IMR-90 (cell line): ENCODE measurements at regions not wholly inside any gene's neighbourhood (a gene's known extent, or its start where the extent isn't known, plus 50 kb on each side); places are given as distances from the start of the nearest gene placed in this dataset.

Experiments
- ATAC-seq: fragments of 200-7000 bp; cut with Tn5 transposase; 2 replicates; pipeline ENCODE4 v1.9.1; 2020; ENCODE audit warnings: low read depth, mild to moderate bottlenecking, moderate library complexity
- BruUV-seq: library from RNA; stranded (reverse); fragments of 400-500 nt; replicated peaks from 2 replicates; lab custom pipeline; 2021; lab: Mats Ljungman, UMichigan
- CTCF ChIA-PET: fragments of 300-600 bp; formaldehyde crosslinking; extraction: SDS; loops from one replicate; lab custom pipeline; 2021; ENCODE audit warnings: antibody characterized with exemption; lab: Yijun Ruan, JAX
- POLR2A ChIA-PET: fragments of 300-600 bp; sonication (Branson Sonifier 250); formaldehyde crosslinking; loops from one replicate; lab custom pipeline; 2022; ENCODE audit warnings: antibody characterized with exemption; ENCODE audit not compliant: unreplicated experiment; lab: Charles Lee
- DNase-seq: peaks from one replicate; pipeline ENCODE4 v3.0.0; 2013
- H2AFZ ChIP-seq: replicated peaks from 2 replicates; pipeline ENCODE3; 2013; ENCODE audit warnings: low read length, mild to moderate bottlenecking; ENCODE audit not compliant: poor library complexity
- H2AK5ac ChIP-seq: 2 replicates; pipeline ENCODE4 v1.6.1; 2013; ENCODE audit warnings: low read depth, low read length, inconsistent platforms
- H2AK9ac ChIP-seq: replicated peaks from 2 replicates; pipeline ENCODE3; 2013; ENCODE audit warnings: mild to moderate bottlenecking, low read depth, low read length, moderate library complexity; ENCODE audit not compliant: poor library complexity
- H2BK120ac ChIP-seq: 2 replicates; pipeline ENCODE4 v1.6.1; 2013; ENCODE audit warnings: low read depth, low read length, inconsistent platforms
- H2BK15ac ChIP-seq: 3 replicates; pipeline ENCODE4 v1.6.1; 2013; ENCODE audit warnings: low read depth, low read length, inconsistent platforms
- H2BK20ac ChIP-seq: 2 replicates; pipeline ENCODE4 v1.6.1; 2013; ENCODE audit warnings: low read depth, mild to moderate bottlenecking, inconsistent platforms, low read length, moderate library complexity
- H2BK5ac ChIP-seq: 2 replicates; pipeline ENCODE4 v1.6.1; 2013; ENCODE audit warnings: mild to moderate bottlenecking, low read depth, low read length, inconsistent platforms; ENCODE audit not compliant: poor library complexity, severe bottlenecking
- H3K14ac ChIP-seq: replicated peaks from 2 replicates; pipeline ENCODE4 v1.6.1; 2013; ENCODE audit warnings: low read depth, low read length, inconsistent platforms
- H3K18ac ChIP-seq: 2 replicates; pipeline ENCODE4 v1.6.1; 2013; ENCODE audit warnings: low read depth, low read length, control low read depth
- H3K23ac ChIP-seq: 2 replicates; pipeline ENCODE4 v1.6.1; 2013; ENCODE audit warnings: low read depth, low read length, inconsistent platforms
- H3K27ac ChIP-seq: 2 replicates; pipeline ENCODE4 v1.5.1; 2013; ENCODE audit warnings: mild to moderate bottlenecking, control low read depth, low read length; ENCODE audit not compliant: insufficient read depth
- H3K27me3 ChIP-seq: 2 replicates; pipeline ENCODE4 v1.6.1; 2013; ENCODE audit warnings: low read length; ENCODE audit not compliant: control insufficient read depth, insufficient read depth
- H3K36me3 ChIP-seq: 2 replicates; pipeline ENCODE4 v1.6.1; 2013; ENCODE audit warnings: low read length, mixed read lengths; ENCODE audit not compliant: control insufficient read depth, insufficient read depth
- H3K4ac ChIP-seq: 2 replicates; pipeline ENCODE4 v1.6.1; 2013; ENCODE audit warnings: low read depth, low read length, inconsistent platforms
- H3K4me1 ChIP-seq: 2 replicates; pipeline ENCODE4 v1.6.1; 2013; ENCODE audit warnings: low read length, mixed read lengths; ENCODE audit not compliant: control insufficient read depth, insufficient read depth
- H3K4me2 ChIP-seq: 2 replicates; pipeline ENCODE4 v1.6.1; 2013; ENCODE audit warnings: low read depth, mild to moderate bottlenecking, control low read depth, low read length, moderate library complexity
- H3K4me3 ChIP-seq: 2 replicates; pipeline ENCODE4 v1.5.1; 2013; ENCODE audit warnings: low read depth, mild to moderate bottlenecking, control low read depth, low read length, moderate library complexity; ENCODE audit not compliant: insufficient read depth
- H3K56ac ChIP-seq: 2 replicates; pipeline ENCODE4 v1.6.1; 2013; ENCODE audit warnings: low read length, inconsistent platforms; ENCODE audit not compliant: insufficient read depth; ENCODE audit errors: extremely low read depth
- H3K79me1 ChIP-seq, 2 experiments: 2 replicates each; pipeline ENCODE4 v1.6.1; 2013; ENCODE audit warnings: low read length in 2 of 2, inconsistent platforms in 1 of 2, low read depth in 1 of 2
- H3K9ac ChIP-seq: 2 replicates; pipeline ENCODE4 v1.6.1; 2013; ENCODE audit warnings: low read depth, low read length, control low read depth
- H3K9me1 ChIP-seq: 2 replicates; pipeline ENCODE4 v1.6.1; 2013; ENCODE audit warnings: low read length, inconsistent platforms; ENCODE audit not compliant: insufficient read depth
- H3K9me3 ChIP-seq: 2 replicates; pipeline ENCODE4 v1.6.1; 2013; ENCODE audit warnings: low read length; ENCODE audit not compliant: control insufficient read depth, insufficient read depth
- H4K20me1 ChIP-seq: 2 replicates; pipeline ENCODE4 v1.6.1; 2013; ENCODE audit warnings: low read length, inconsistent platforms; ENCODE audit not compliant: insufficient read depth
- H4K5ac ChIP-seq: 2 replicates; pipeline ENCODE4 v1.6.1; 2013; ENCODE audit warnings: mild to moderate bottlenecking, low read depth, low read length, control low read depth
- H4K8ac ChIP-seq, 2 experiments: 2 replicates each; pipeline ENCODE4 v1.6.1; 2013; ENCODE audit warnings: low read depth in 2 of 2, low read length in 2 of 2, control low read depth in 1 of 2, inconsistent platforms in 1 of 2
- H4K91ac ChIP-seq: 2 replicates; pipeline ENCODE4 v1.6.1; 2013; ENCODE audit warnings: low read depth, low read length, inconsistent platforms; ENCODE audit not compliant: insufficient read depth
- BHLHE40 ChIP-seq: fragments of 150-350 bp; IDR thresholded peaks from 2 replicates; pipeline ENCODE4 v1.6.1; 2016; ENCODE audit warnings: mild to moderate bottlenecking, low read depth, low read length
- CEBPB ChIP-seq: IDR thresholded peaks from 2 replicates; pipeline ENCODE4 v1.6.1; 2012; ENCODE audit warnings: low read depth, low read length, improper control_type of control experiment
- CHD1 ChIP-seq: IDR thresholded peaks from 2 replicates; pipeline ENCODE4 v1.6.1; 2012; ENCODE audit warnings: low read depth, low read length, improper control_type of control experiment
- CTCF ChIP-seq: conservative IDR thresholded peaks from 2 replicates; pipeline ENCODE4 v1.5.1; 2012; ENCODE audit warnings: mild to moderate bottlenecking, low read depth, low read length, improper control_type of control experiment
- ELK1 ChIP-seq: fragments of 150-350 bp; IDR thresholded peaks from 2 replicates; pipeline ENCODE4 v1.6.1; 2016; ENCODE audit warnings: low read depth, mild to moderate bottlenecking, low read length, moderate library complexity, borderline replicate concordance
- FOS ChIP-seq: fragments of 150-350 bp; IDR thresholded peaks from 2 replicates; pipeline ENCODE4 v1.6.1; 2016; ENCODE audit warnings: low read depth, low read length
- MAFK ChIP-seq: IDR thresholded peaks from 2 replicates; pipeline ENCODE4 v1.6.1; 2012; ENCODE audit warnings: low read depth, low read length, improper control_type of control experiment
- MAZ ChIP-seq: IDR thresholded peaks from 2 replicates; pipeline ENCODE4 v1.6.1; 2012; ENCODE audit warnings: low read depth, mild to moderate bottlenecking, low read length, improper control_type of control experiment, moderate library complexity, borderline replicate concordance
- MXI1 ChIP-seq: IDR thresholded peaks from 2 replicates; pipeline ENCODE4 v1.6.1; 2012; ENCODE audit warnings: low read depth, mild to moderate bottlenecking, low read length, moderate library complexity, borderline replicate concordance
- NFE2L2 ChIP-seq: fragments of 150-350 bp; IDR thresholded peaks from 2 replicates; pipeline ENCODE4 v1.6.1; 2016; ENCODE audit warnings: low read depth, mild to moderate bottlenecking, low read length
- POLR2A ChIP-seq: IDR thresholded peaks from 2 replicates; pipeline ENCODE4 v1.6.1; 2012; ENCODE audit warnings: mild to moderate bottlenecking, low read depth, low read length
- RAD21 ChIP-seq: IDR thresholded peaks from 2 replicates; pipeline ENCODE4 v1.6.1; 2012; ENCODE audit warnings: low read length, improper control_type of control experiment
- RCOR1 ChIP-seq: IDR thresholded peaks from 2 replicates; pipeline ENCODE4 v1.6.1; 2012; ENCODE audit warnings: mild to moderate bottlenecking, low read length, improper control_type of control experiment; ENCODE audit not compliant: insufficient replicate concordance
- RFX5 ChIP-seq: IDR thresholded peaks from 2 replicates; pipeline ENCODE4 v1.8.0; 2012; ENCODE audit warnings: low read depth, mild to moderate bottlenecking, low read length, moderate library complexity
- SMC3 ChIP-seq: fragments of 150-350 bp; IDR thresholded peaks from 2 replicates; pipeline ENCODE4 v1.6.1; 2016; ENCODE audit warnings: low read depth, mild to moderate bottlenecking, antibody characterized with exemption, low read length, moderate library complexity
- USF2 ChIP-seq: fragments of 150-350 bp; IDR thresholded peaks from 2 replicates; pipeline ENCODE4 v1.6.1; 2017; ENCODE audit warnings: mild to moderate bottlenecking, antibody characterized with exemption, low read length, low read depth
- WGBS, 2 experiments: methylation state at CpG; one replicate each; pipeline versions ENCODE4 v1.1.5 to v1.1.7; 2013; ENCODE audit warnings: missing lambda C conversion rate in 2 of 2; ENCODE audit not compliant: insufficient read length in 1 of 2; ENCODE audit errors: extremely low coverage in 2 of 2; 5-methylcytosine and 5-hydroxymethylcytosine counted together
- dilution Hi-C: fragments of 300-500 bp; cut with HindIII; formaldehyde crosslinking; loops from one replicate; pipeline ENCODE4 v1.14.3; 2018; ENCODE audit warnings: low sequenced_read_pairs; ENCODE audit not compliant: unreplicated experiment
- in situ Hi-C: fragments of 300-500 bp; cut with MboI; formaldehyde crosslinking; loops from 3 replicates; pipeline ENCODE4 v1.14.3; 2019; ENCODE audit warnings: low sequenced_read_pairs, inconsistent platforms, mixed read lengths
- intact Hi-C: fragments of 100-400 bp; cut with micrococcal nuclease; formaldehyde crosslinking; loops from 2 replicates; pipeline ENCODE4 v1.10.0; 2022

- DNase-seq, result no peak
- CTCF ChIA-PET, result no interaction called here
These were observed 117.9 kb downstream of the MTX3 start for GRCh38 chr5:79873187-79873586.

More at GRCh38 chr5:79873187-79873586, 117.9 kb downstream of the MTX3 start:
- no TSS peak for BruUV-seq
- Histone ChIP-seq H4K8ac (no peak overlapping the region), H3K23ac (no peak overlapping the region), H2AK5ac (no peak overlapping the region), H3K27me3 (peaks cover 34% of the 10 kb centered on the region), H3K4ac (no peak overlapping the region), H3K9me1 (no peaks in the 10 kb centered on the region), H3K56ac (no peak overlapping the region), H3K4me3 (no peak overlapping the region), H2AK9ac (no peak overlapping the region), H2BK5ac (no peak overlapping the region), H3K9ac (no peak overlapping the region), H3K36me3 (no peaks in the 10 kb centered on the region), H4K91ac (no peak overlapping the region), H2BK120ac (no peak overlapping the region), H3K18ac (no peak overlapping the region), H2AFZ (no peak overlapping the region), H3K27ac (no peak overlapping the region), H3K14ac (no peak overlapping the region), H4K5ac (no peak overlapping the region), H3K79me1 (no peaks in the 10 kb centered on the region), H2BK20ac (no peak overlapping the region), H3K4me1 (no peaks in the 10 kb centered on the region), H4K20me1 (no peaks in the 10 kb centered on the region), H3K4me2 (no peak overlapping the region), H3K9me3 (no peaks in the 10 kb centered on the region), H2BK15ac (no peak overlapping the region)
- 50% methylated on average over 2 of the region's 8 CpGs; no CpG with 5 or more reads in 1 of the 2 experiments for WGBS, 2 experiments
- in situ Hi-C loops, result no loop called here
- intact Hi-C loops, result no loop called here
- TF ChIP-seq CEBPB (no peak), FOS (no peak), CTCF (no peak), MAFK (no peak), SMC3 (no peak), RCOR1 (no peak), MXI1 (no peak), RAD21 (no peak), NFE2L2 (no peak), BHLHE40 (no peak), CHD1 (no peak), USF2 (no peak), POLR2A (no peak), ELK1 (no peak), RFX5 (no peak), MAZ (no peak)
- POLR2A ChIA-PET, result no interaction called here
- ATAC-seq, result no peak
- dilution Hi-C loops, result no loop called here
